Keratinocyte (primary cell): ENCODE measurements at regions not wholly inside any gene's neighbourhood (a gene's known extent, or its start where the extent isn't known, plus 50 kb on each side); places are given as distances from the start of the nearest gene placed in this dataset.

ENCODE experiments used
- DNase-seq: peaks from one replicate; pipeline ENCODE4 v3.0.0-alpha.2; 2011; ENCODE audit warnings: low read depth, missing footprints, low spot score
- FAIRE-seq: peaks from 2 replicates; lab custom pipeline; 2011; peaks lifted over from hg19 to GRCh38; lab: Jason Lieb, UNC
- H2AFZ ChIP-seq: 2 replicates; pipeline ENCODE4 v1.6.0; 2012; ENCODE audit warnings: low read length, control low read depth, inconsistent platforms; ENCODE audit not compliant: control insufficient read depth
- H3K27ac ChIP-seq: 2 replicates; pipeline ENCODE4 v1.5.1; 2011; ENCODE audit warnings: low read length; ENCODE audit not compliant: control insufficient read depth, insufficient read depth
- H3K27me3 ChIP-seq: 3 replicates; pipeline ENCODE4 v1.6.0; 2011; ENCODE audit warnings: low read length; ENCODE audit not compliant: control insufficient read depth, insufficient read depth; ENCODE audit errors: extremely low read depth
- H3K36me3 ChIP-seq, 2 experiments: 2 replicates in 1 of 2; 3 replicates in 1 of 2; pipeline ENCODE4 v1.5.1; 2011; ENCODE audit warnings: low read length in 2 of 2, mild to moderate bottlenecking in 1 of 2; ENCODE audit not compliant: control insufficient read depth in 2 of 2, insufficient read depth in 2 of 2; ENCODE audit errors: extremely low read depth in 1 of 2
- H3K4me1 ChIP-seq: 3 replicates; pipeline ENCODE4 v1.5.1; 2011; ENCODE audit warnings: low read length; ENCODE audit not compliant: control insufficient read depth, insufficient read depth; ENCODE audit errors: extremely low read depth
- H3K4me2 ChIP-seq: 3 replicates; pipeline ENCODE4 v1.6.0; 2011; ENCODE audit warnings: low read depth, low read length; ENCODE audit not compliant: control insufficient read depth, insufficient read depth; ENCODE audit errors: extremely low read depth
- H3K4me3 ChIP-seq, 3 experiments: fragments of 200-600 bp in 1 of 3; sonication (generic) in 1 of 3; 2 replicates in 2 of 3; 3 replicates in 1 of 3; pipeline ENCODE4 v1.5.1; 2011 to 2016; ENCODE audit warnings: low read length in 3 of 3, mild to moderate bottlenecking in 3 of 3, control low read depth in 2 of 3, inconsistent platforms in 1 of 3, low read depth in 1 of 3, mixed read lengths in 1 of 3, mixed run types in 1 of 3, moderate library complexity in 1 of 3; ENCODE audit not compliant: control insufficient read depth in 2 of 3, insufficient read depth in 2 of 3; ENCODE audit errors: extremely low read depth in 1 of 3
- H3K79me2 ChIP-seq: 2 replicates; pipeline ENCODE4 v1.6.0; 2012; ENCODE audit warnings: low read length; ENCODE audit not compliant: control insufficient read depth, insufficient read depth
- H3K9ac ChIP-seq: 3 replicates; pipeline ENCODE4 v1.6.0; 2011; ENCODE audit warnings: low read length; ENCODE audit not compliant: control insufficient read depth, insufficient read depth; ENCODE audit errors: extremely low read depth
- H3K9me1 ChIP-seq: 3 replicates; pipeline ENCODE4 v1.6.0; 2011; ENCODE audit warnings: low read length; ENCODE audit not compliant: control insufficient read depth, insufficient read depth; ENCODE audit errors: extremely low read depth
- H3K9me3 ChIP-seq: 2 replicates; pipeline ENCODE4 v1.5.1; 2012; ENCODE audit warnings: low read depth, low read length; ENCODE audit not compliant: control insufficient read depth
- H4K20me1 ChIP-seq: 3 replicates; pipeline ENCODE4 v1.6.0; 2011; ENCODE audit warnings: low read length; ENCODE audit not compliant: control insufficient read depth, insufficient read depth; ENCODE audit errors: extremely low read depth
- EZH2 ChIP-seq: IDR thresholded peaks from one replicate; pipeline ENCODE4 v1.6.1; 2012; ENCODE audit warnings: inconsistent platforms, mild to moderate bottlenecking, low read length, moderate library complexity
- dilution Hi-C: fragments of 300-500 bp; cut with MboI; formaldehyde crosslinking; loops from one replicate; pipeline ENCODE4 v1.7.0; 2020; ENCODE audit warnings: low sequenced_read_pairs; ENCODE audit not compliant: extremely low pct_ligation_motif_present
- TF ChIP-seq, protein P1 (sequence below), 3 experiments: IDR thresholded peaks in 1 of 3; conservative IDR thresholded peaks in 1 of 3; optimal IDR thresholded peaks in 1 of 3; 2 replicates in 2 of 3; 3 replicates in 1 of 3; pipeline versions ENCODE3 to v1.5.1; 2011; ENCODE audit warnings: low read length in 3 of 3, mild to moderate bottlenecking in 3 of 3, moderate library complexity in 2 of 3, control low read depth in 1 of 3, inconsistent platforms in 1 of 3; ENCODE audit not compliant: insufficient read depth in 2 of 3; ENCODE audit errors: extremely low read depth in 1 of 3

DNA sequence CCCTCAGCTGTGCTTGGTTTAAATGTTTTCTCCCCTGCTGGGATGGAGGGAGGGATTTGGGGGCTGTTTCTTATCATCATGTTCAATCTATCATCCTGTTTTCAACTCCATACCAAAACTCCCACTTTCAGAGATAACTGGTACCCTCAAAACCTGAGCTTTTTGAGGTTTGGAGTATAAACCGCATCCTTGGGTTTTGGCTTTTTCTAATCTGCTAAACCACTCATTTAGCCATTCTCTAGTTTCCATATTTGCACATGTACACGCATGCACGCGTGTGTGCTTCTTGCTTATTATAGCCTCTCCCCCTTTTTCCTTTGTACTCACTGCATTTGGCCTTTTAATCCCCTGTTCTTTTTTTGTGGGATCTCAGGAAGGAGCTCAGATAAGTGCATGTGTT lies 116.7 kb upstream of the TEX13D start:
- H3K9ac ChIP-seq, result no peak overlapping the region
- H2AFZ ChIP-seq, result no peak overlapping the region
- FAIRE-seq (no peak), DNase-seq (no peak)
- dilution Hi-C loops, result no loop called here
- no peaks in the 10 kb centered on the region for H3K36me3 ChIP-seq
- H3K27me3 ChIP-seq, result no peaks in the 10 kb centered on the region
- H3K4me3 ChIP-seq, result no peak overlapping the region
- H3K4me1 ChIP-seq, result peaks cover 12% of the 10 kb centered on the region
- no peaks in the 10 kb centered on the region for H3K79me2 ChIP-seq
- H3K9me3 ChIP-seq, result no peaks in the 10 kb centered on the region
- no peaks in the 10 kb centered on the region for H3K9me1 ChIP-seq
- no peak overlapping the region for H3K27ac ChIP-seq
- no peak overlapping the region for H3K4me2 ChIP-seq
- no peaks in the 10 kb centered on the region for H4K20me1 ChIP-seq
- TF ChIP-seq EZH2, result no peak
- TF ChIP-seq, protein P1, sequence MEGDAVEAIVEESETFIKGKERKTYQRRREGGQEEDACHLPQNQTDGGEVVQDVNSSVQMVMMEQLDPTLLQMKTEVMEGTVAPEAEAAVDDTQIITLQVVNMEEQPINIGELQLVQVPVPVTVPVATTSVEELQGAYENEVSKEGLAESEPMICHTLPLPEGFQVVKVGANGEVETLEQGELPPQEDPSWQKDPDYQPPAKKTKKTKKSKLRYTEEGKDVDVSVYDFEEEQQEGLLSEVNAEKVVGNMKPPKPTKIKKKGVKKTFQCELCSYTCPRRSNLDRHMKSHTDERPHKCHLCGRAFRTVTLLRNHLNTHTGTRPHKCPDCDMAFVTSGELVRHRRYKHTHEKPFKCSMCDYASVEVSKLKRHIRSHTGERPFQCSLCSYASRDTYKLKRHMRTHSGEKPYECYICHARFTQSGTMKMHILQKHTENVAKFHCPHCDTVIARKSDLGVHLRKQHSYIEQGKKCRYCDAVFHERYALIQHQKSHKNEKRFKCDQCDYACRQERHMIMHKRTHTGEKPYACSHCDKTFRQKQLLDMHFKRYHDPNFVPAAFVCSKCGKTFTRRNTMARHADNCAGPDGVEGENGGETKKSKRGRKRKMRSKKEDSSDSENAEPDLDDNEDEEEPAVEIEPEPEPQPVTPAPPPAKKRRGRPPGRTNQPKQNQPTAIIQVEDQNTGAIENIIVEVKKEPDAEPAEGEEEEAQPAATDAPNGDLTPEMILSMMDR (optimal IDR thresholded peaks at IDR 0.05 in 1 of 3, IDR thresholded peaks at IDR 0.05 in 1 of 3, conservative IDR thresholded peaks at IDR 0.05 in 1 of 3; ENCODE audit: extremely low read depth in 1 of 3, insufficient read depth in 2 of 3, low read length in 3 of 3), result no peak

DNA sequence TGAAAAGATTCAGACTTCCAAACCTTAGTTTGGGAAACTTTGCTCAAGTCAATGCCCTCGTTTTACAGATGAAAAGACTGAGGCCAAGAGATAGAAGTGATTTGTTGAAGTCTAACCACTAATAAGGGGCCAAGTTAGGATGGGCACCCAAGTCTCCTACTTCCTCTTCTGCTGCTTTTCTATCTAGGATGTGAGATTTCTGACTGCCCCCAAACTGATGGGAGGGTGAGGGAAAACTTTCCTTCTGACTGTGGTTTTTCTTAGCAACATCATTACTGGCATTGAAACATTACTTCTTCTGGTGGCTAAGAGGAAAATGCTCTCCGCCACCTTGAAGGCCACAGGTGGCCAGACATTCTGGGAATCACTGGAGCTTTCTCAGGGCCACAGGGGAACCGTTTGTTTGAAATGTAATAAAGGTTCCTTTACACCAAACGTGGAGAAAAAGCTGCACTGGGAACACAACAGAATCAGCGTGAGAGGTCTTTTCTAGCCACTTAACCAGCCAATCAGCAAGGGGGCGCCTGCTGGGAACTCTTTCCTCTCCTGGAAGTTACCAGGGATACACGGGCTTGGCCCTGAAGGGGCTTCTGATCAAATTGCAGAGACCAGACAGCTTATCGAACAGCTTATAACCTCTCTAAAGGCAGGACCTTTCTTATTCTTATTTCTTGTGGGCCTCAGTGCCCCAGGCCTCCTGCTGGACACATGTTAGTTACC lies 115.9 kb upstream of the TEX13D start:
- Histone ChIP-seq H3K4me2 (no peak overlapping the region), H3K4me1 (peaks cover 12% of the 10 kb centered on the region), H3K36me3 (no peaks in the 10 kb centered on the region), H3K27me3 (no peaks in the 10 kb centered on the region), H3K9me1 (no peaks in the 10 kb centered on the region), H3K9ac (no peak overlapping the region), H2AFZ (no peak overlapping the region), H3K79me2 (no peaks in the 10 kb centered on the region), H3K4me3 (no peak overlapping the region), H3K27ac (no peak overlapping the region), H3K9me3 (no peaks in the 10 kb centered on the region), H4K20me1 (no peaks in the 10 kb centered on the region)
- FAIRE-seq, result no peak
- DNase-seq, result no peak
- TF ChIP-seq, protein P1 (optimal IDR thresholded peaks at IDR 0.05 in 1 of 3, IDR thresholded peaks at IDR 0.05 in 1 of 3, conservative IDR thresholded peaks at IDR 0.05 in 1 of 3; ENCODE audit: extremely low read depth in 1 of 3, insufficient read depth in 2 of 3, low read length in 3 of 3), result no peak
- no peak for TF ChIP-seq EZH2
- dilution Hi-C loops, result no loop called here
